ENCODE measurements at regions not wholly inside any gene's neighbourhood (a gene's known extent, or its start where the extent isn't known, plus 50 kb on each side); places are given as distances from the start of the nearest gene placed in this dataset.
"Not testable (repeated sequence)": the region's sequence is repeated elsewhere in the genome, so short reads cannot be mapped to it uniquely, and the experiment has no call there.

GRCh38 chr10:3396116-3396515, 223.5 kb upstream of the PITRM1 start:
- in situ Hi-C loops (cut with MboI; ENCODE audit: low sequenced_read_pairs) = no loop called here

GRCh38 chr10:3395458-3395861, 222.9 kb upstream of the PITRM1 start:
- in situ Hi-C loops (cut with MboI; ENCODE audit: low sequenced_read_pairs) = no loop called here

- in situ Hi-C loops (cut with MboI; ENCODE audit: low sequenced_read_pairs) = no loop called here
Observed at GRCh38 chr10:3395041-3395440, 222.5 kb upstream of the PITRM1 start.

GRCh38 chr10:3393958-3394357, 221.4 kb upstream of the PITRM1 start:
- in situ Hi-C loops (cut with MboI; ENCODE audit: low sequenced_read_pairs) = no loop called here

- in situ Hi-C loops (cut with MboI; ENCODE audit: low sequenced_read_pairs) = no loop called here
Observed at GRCh38 chr10:3391657-3392056, 219.1 kb upstream of the PITRM1 start.

- in situ Hi-C loops (cut with MboI; ENCODE audit: low sequenced_read_pairs) = no loop called here
Observed at GRCh38 chr10:3389130-3389529, 216.5 kb upstream of the PITRM1 start.

- in situ Hi-C loops (cut with MboI; ENCODE audit: low sequenced_read_pairs) = no loop called here
Observed at GRCh38 chr10:3385487-3385886, 212.9 kb upstream of the PITRM1 start.

GRCh38 chr10:3382092-3382491, 209.5 kb upstream of the PITRM1 start:
- in situ Hi-C loops (cut with MboI; ENCODE audit: low sequenced_read_pairs) = no loop called here

GRCh38 chr10:3380406-3381050, 207.9 kb upstream of the PITRM1 start:
- in situ Hi-C loops (cut with MboI; ENCODE audit: low sequenced_read_pairs) = no loop called here

- in situ Hi-C loops (cut with MboI; ENCODE audit: low sequenced_read_pairs) = no loop called here
Observed at GRCh38 chr10:3376631-3377030, 204.0 kb upstream of the PITRM1 start.

GRCh38 chr10:3375505-3375904, 202.9 kb upstream of the PITRM1 start:
- in situ Hi-C loops (cut with MboI; ENCODE audit: low sequenced_read_pairs) = no loop called here

GRCh38 chr10:3374914-3375313, 202.3 kb upstream of the PITRM1 start:
- in situ Hi-C loops (cut with MboI; ENCODE audit: low sequenced_read_pairs) = no loop called here

GRCh38 chr10:3373374-3374027, 200.9 kb upstream of the PITRM1 start:
- in situ Hi-C loops (cut with MboI; ENCODE audit: low sequenced_read_pairs) = not testable (repeated sequence)

GRCh38 chr10:3372281-3372680, 199.7 kb upstream of the PITRM1 start:
- in situ Hi-C loops (cut with MboI; ENCODE audit: low sequenced_read_pairs) = no loop called here

- in situ Hi-C loops (cut with MboI; ENCODE audit: low sequenced_read_pairs) = not testable (repeated sequence)
Observed at GRCh38 chr10:3371624-3372023, 199.0 kb upstream of the PITRM1 start.

GRCh38 chr10:3366735-3367405, 194.3 kb upstream of the PITRM1 start:
- in situ Hi-C loops (cut with MboI; ENCODE audit: low sequenced_read_pairs) = no loop called here

- in situ Hi-C loops (cut with MboI; ENCODE audit: low sequenced_read_pairs) = no loop called here
Observed at GRCh38 chr10:3366043-3366442, 193.5 kb upstream of the PITRM1 start.

- in situ Hi-C loops (cut with MboI; ENCODE audit: low sequenced_read_pairs) = no loop called here
Observed at GRCh38 chr10:3365630-3366029, 193.0 kb upstream of the PITRM1 start.

- in situ Hi-C loops (cut with MboI; ENCODE audit: low sequenced_read_pairs) = no loop called here
Observed at GRCh38 chr10:3364768-3365480, 192.3 kb upstream of the PITRM1 start.

GRCh38 chr10:3363311-3364045, 190.9 kb upstream of the PITRM1 start:
- in situ Hi-C loops (cut with MboI; ENCODE audit: low sequenced_read_pairs) = no loop called here

- in situ Hi-C loops (cut with MboI; ENCODE audit: low sequenced_read_pairs) = no loop called here
Observed at GRCh38 chr10:3362394-3362793, 189.8 kb upstream of the PITRM1 start.
